OCI-LY3 (cell line): ENCODE measurements at regions not wholly inside any gene's neighbourhood (a gene's known extent, or its start where the extent isn't known, plus 50 kb on each side); places are given as distances from the start of the nearest gene placed in this dataset.

Experiments used
- EZH2phosphoT487 ChIP-seq: fragments of 200-600 bp; shearing (Covaris generic); IDR thresholded peaks from 2 replicates; pipeline ENCODE4 v1.6.1; 2018; ENCODE audit warnings: antibody characterized with exemption, mixed run types, low read depth
- TF ChIP-seq, protein P1 (sequence below): fragments of 200-600, 300-600 bp; sonication (generic); IDR thresholded peaks from 2 replicates; pipeline ENCODE4 v1.5.1; 2014; ENCODE audit warnings: antibody characterized with exemption, low read length, low read depth

DNA sequence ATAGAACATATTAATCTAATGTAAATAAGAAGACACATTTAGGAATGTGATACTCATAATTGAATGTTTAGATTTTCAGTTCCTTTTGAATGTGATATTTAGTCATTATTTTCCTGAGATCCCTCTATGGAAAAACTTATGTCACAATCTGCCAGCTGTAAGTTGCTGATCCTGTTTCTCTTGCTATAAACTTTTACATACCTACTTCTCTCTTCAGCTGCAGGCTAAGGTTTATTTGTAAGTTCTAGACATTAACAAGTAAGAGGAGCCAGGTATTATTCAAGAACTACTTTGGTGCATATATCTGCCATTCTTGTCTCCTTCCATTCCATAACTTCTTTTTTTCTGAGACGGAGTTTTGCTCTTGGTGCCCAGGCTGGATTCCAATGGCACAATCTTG lies 462.4 kb downstream of the PRR16 start:
- TF ChIP-seq, protein P1, sequence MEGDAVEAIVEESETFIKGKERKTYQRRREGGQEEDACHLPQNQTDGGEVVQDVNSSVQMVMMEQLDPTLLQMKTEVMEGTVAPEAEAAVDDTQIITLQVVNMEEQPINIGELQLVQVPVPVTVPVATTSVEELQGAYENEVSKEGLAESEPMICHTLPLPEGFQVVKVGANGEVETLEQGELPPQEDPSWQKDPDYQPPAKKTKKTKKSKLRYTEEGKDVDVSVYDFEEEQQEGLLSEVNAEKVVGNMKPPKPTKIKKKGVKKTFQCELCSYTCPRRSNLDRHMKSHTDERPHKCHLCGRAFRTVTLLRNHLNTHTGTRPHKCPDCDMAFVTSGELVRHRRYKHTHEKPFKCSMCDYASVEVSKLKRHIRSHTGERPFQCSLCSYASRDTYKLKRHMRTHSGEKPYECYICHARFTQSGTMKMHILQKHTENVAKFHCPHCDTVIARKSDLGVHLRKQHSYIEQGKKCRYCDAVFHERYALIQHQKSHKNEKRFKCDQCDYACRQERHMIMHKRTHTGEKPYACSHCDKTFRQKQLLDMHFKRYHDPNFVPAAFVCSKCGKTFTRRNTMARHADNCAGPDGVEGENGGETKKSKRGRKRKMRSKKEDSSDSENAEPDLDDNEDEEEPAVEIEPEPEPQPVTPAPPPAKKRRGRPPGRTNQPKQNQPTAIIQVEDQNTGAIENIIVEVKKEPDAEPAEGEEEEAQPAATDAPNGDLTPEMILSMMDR = no peak
- no peak for TF ChIP-seq EZH2phosphoT487
